ENCODE measurements at regions not wholly inside any gene's neighbourhood (a gene's known extent, or its start where the extent isn't known, plus 50 kb on each side); places are given as distances from the start of the nearest gene placed in this dataset.
A peak's percentile ranks its signal among the peaks of the same experiment; 100 is the strongest.

GRCh38 chr11:119540370-119541125, 117.6 kb upstream of the THY1 start:
- H3K18ac ChIP-seq (ENCODE audit: low read length), result no peak overlapping the region
- H3K79me1 ChIP-seq (ENCODE audit: low read length), result no peaks in the 10 kb centered on the region
- no CpG with 5 or more reads among the region's 7 CpGs for whole genome bisulfite sequencing (ENCODE audit: extremely low coverage, insufficient coverage, insufficient read length)
- H2AFZ ChIP-seq (ENCODE audit: insufficient read depth, low read length, poor library complexity), result no peak overlapping the region
- no peak overlapping the region for H2AK5ac ChIP-seq (ENCODE audit: low read length)
- no peak overlapping the region for H3K4ac ChIP-seq (ENCODE audit: low read depth, low read length)
- H4K8ac ChIP-seq (ENCODE audit: low read depth, low read length), result no peak overlapping the region
- no peaks in the 10 kb centered on the region for H3K27me3 ChIP-seq (ENCODE audit: insufficient read depth, low read length)
- H2BK12ac ChIP-seq (ENCODE audit: low read length), result no peak overlapping the region
- H3K14ac ChIP-seq (ENCODE audit: low read length), result no peak overlapping the region
- H3K27ac ChIP-seq (ENCODE audit: low read depth, low read length), result no peak overlapping the region
- H4K12ac ChIP-seq (ENCODE audit: low read depth, low read length), result no peak overlapping the region
- no peaks in the 10 kb centered on the region for H3K9me3 ChIP-seq (ENCODE audit: insufficient read depth, low read depth, low read length)
- DNase-seq, result no peak
- H2BK120ac ChIP-seq (ENCODE audit: insufficient read depth, low read length, poor library complexity), result no peak overlapping the region
- no peaks in the 10 kb centered on the region for H3K79me2 ChIP-seq (ENCODE audit: control insufficient read depth, insufficient read depth, low read length, poor library complexity)
- no peak overlapping the region for H3K23ac ChIP-seq (ENCODE audit: low read length)
- no peaks in the 10 kb centered on the region for H3K4me1 ChIP-seq (ENCODE audit: control insufficient read depth in 1 of 2, insufficient read depth in 2 of 2, low read length in 2 of 2)
- H3K9ac ChIP-seq (ENCODE audit: low read length), result no peak overlapping the region
- no peak overlapping the region for H3K4me3 ChIP-seq (ENCODE audit: low read depth, low read length)
- H2BK5ac ChIP-seq (ENCODE audit: low read depth, low read length, poor library complexity), result no peak overlapping the region
- no peaks in the 10 kb centered on the region for H3K36me3 ChIP-seq (ENCODE audit: control insufficient read depth in 1 of 2, insufficient read depth in 2 of 2, low read length in 2 of 2)
- H4K91ac ChIP-seq (ENCODE audit: low read depth, low read length), result no peak overlapping the region
- H3K4me2 ChIP-seq (ENCODE audit: low read length), result no peak overlapping the region

- Histone ChIP-seq H3K27me3 (ENCODE audit: insufficient read depth, low read length) (no peaks in the 10 kb centered on the region), H2BK5ac (ENCODE audit: low read depth, low read length, poor library complexity) (no peak overlapping the region), H4K12ac (ENCODE audit: low read depth, low read length) (no peak overlapping the region), H4K8ac (ENCODE audit: low read depth, low read length) (no peak overlapping the region), H3K36me3 (ENCODE audit: control insufficient read depth in 1 of 2, insufficient read depth in 2 of 2, low read length in 2 of 2) (no peaks in the 10 kb centered on the region), H3K18ac (ENCODE audit: low read length) (no peak overlapping the region), H2BK12ac (ENCODE audit: low read length) (no peak overlapping the region), H3K23ac (ENCODE audit: low read length) (no peak overlapping the region), H3K79me2 (ENCODE audit: control insufficient read depth, insufficient read depth, low read length, poor library complexity) (no peaks in the 10 kb centered on the region), H3K79me1 (ENCODE audit: low read length) (no peaks in the 10 kb centered on the region), H2BK120ac (ENCODE audit: insufficient read depth, low read length, poor library complexity) (no peak overlapping the region), H3K9ac (ENCODE audit: low read length) (no peak overlapping the region), H3K27ac (ENCODE audit: low read depth, low read length) (no peak overlapping the region), H3K4ac (ENCODE audit: low read depth, low read length) (no peak overlapping the region), H2AFZ (ENCODE audit: insufficient read depth, low read length, poor library complexity) (no peak overlapping the region), H2AK5ac (ENCODE audit: low read length) (no peak overlapping the region), H3K14ac (ENCODE audit: low read length) (no peak overlapping the region), H4K91ac (ENCODE audit: low read depth, low read length) (no peak overlapping the region), H3K4me2 (ENCODE audit: low read length) (no peak overlapping the region), H3K4me1 (ENCODE audit: control insufficient read depth in 1 of 2, insufficient read depth in 2 of 2, low read length in 2 of 2) (no peaks in the 10 kb centered on the region), H3K9me3 (ENCODE audit: insufficient read depth, low read depth, low read length) (no peaks in the 10 kb centered on the region), H3K4me3 (ENCODE audit: low read depth, low read length) (no peak overlapping the region)
- no peak for DNase-seq
- WGBS (ENCODE audit: extremely low coverage, insufficient coverage, insufficient read length), result no CpG with 5 or more reads among the region's 4 CpGs
Observed at GRCh38 chr11:119539583-119539982, 116.6 kb upstream of the THY1 start.

GRCh38 chr11:119538753-119539152, 115.8 kb upstream of the THY1 start:
- DNase-seq, result peak; percentile 8 to 17
- Histone ChIP-seq H3K36me3 (ENCODE audit: control insufficient read depth in 1 of 2, insufficient read depth in 2 of 2, low read length in 2 of 2) (no peaks in the 10 kb centered on the region), H3K4me2 (ENCODE audit: low read length) (no peak overlapping the region), H2BK5ac (ENCODE audit: low read depth, low read length, poor library complexity) (no peak overlapping the region), H3K4me3 (ENCODE audit: low read depth, low read length) (no peak overlapping the region), H2BK120ac (ENCODE audit: insufficient read depth, low read length, poor library complexity) (no peak overlapping the region), H2BK12ac (ENCODE audit: low read length) (no peak overlapping the region), H4K8ac (ENCODE audit: low read depth, low read length) (no peak overlapping the region), H3K18ac (ENCODE audit: low read length) (no peak overlapping the region), H3K4me1 (ENCODE audit: control insufficient read depth in 1 of 2, insufficient read depth in 2 of 2, low read length in 2 of 2) (peaks cover 3 to 4% of the 10 kb centered on the region in 2 experiments), H4K12ac (ENCODE audit: low read depth, low read length) (no peak overlapping the region), H3K9me3 (ENCODE audit: insufficient read depth, low read depth, low read length) (no peaks in the 10 kb centered on the region), H3K79me1 (ENCODE audit: low read length) (no peaks in the 10 kb centered on the region), H3K14ac (ENCODE audit: low read length) (no peak overlapping the region), H3K27ac (ENCODE audit: low read depth, low read length) (no peak overlapping the region), H3K79me2 (ENCODE audit: control insufficient read depth, insufficient read depth, low read length, poor library complexity) (no peaks in the 10 kb centered on the region), H3K4ac (ENCODE audit: low read depth, low read length) (no peak overlapping the region), H2AK5ac (ENCODE audit: low read length) (no peak overlapping the region), H3K27me3 (ENCODE audit: insufficient read depth, low read length) (no peaks in the 10 kb centered on the region), H3K9ac (ENCODE audit: low read length) (no peak overlapping the region), H4K91ac (ENCODE audit: low read depth, low read length) (no peak overlapping the region), H2AFZ (ENCODE audit: insufficient read depth, low read length, poor library complexity) (no peak overlapping the region), H3K23ac (ENCODE audit: low read length) (no peak overlapping the region)
- no CpG with 5 or more reads among the region's 2 CpGs for WGBS (ENCODE audit: extremely low coverage, insufficient coverage, insufficient read length)

- no peak overlapping the region for H3K4me3 ChIP-seq (ENCODE audit: low read depth, low read length)
- no CpG with 5 or more reads among the region's 12 CpGs for WGBS (ENCODE audit: extremely low coverage, insufficient coverage, insufficient read length)
- no peak for DNase-seq
Observed at GRCh38 chr11:119537306-119538253, 114.6 kb upstream of the THY1 start.

More at GRCh38 chr11:119537306-119538253, 114.6 kb upstream of the THY1 start:
- Histone ChIP-seq H2AFZ (ENCODE audit: insufficient read depth, low read length, poor library complexity) (no peak overlapping the region), H3K36me3 (ENCODE audit: control insufficient read depth in 1 of 2, insufficient read depth in 2 of 2, low read length in 2 of 2) (no peaks in the 10 kb centered on the region), H3K79me2 (ENCODE audit: control insufficient read depth, insufficient read depth, low read length, poor library complexity) (no peaks in the 10 kb centered on the region), H4K12ac (ENCODE audit: low read depth, low read length) (no peak overlapping the region), H3K18ac (ENCODE audit: low read length) (no peak overlapping the region), H3K4ac (ENCODE audit: low read depth, low read length) (no peak overlapping the region), H3K79me1 (ENCODE audit: low read length) (no peaks in the 10 kb centered on the region), H3K4me1 (ENCODE audit: control insufficient read depth in 1 of 2, insufficient read depth in 2 of 2, low read length in 2 of 2) (peaks cover 3 to 4% of the 10 kb centered on the region in 2 experiments), H3K14ac (ENCODE audit: low read length) (no peak overlapping the region), H2BK120ac (ENCODE audit: insufficient read depth, low read length, poor library complexity) (no peak overlapping the region), H3K4me2 (ENCODE audit: low read length) (no peak overlapping the region), H3K9me3 (ENCODE audit: insufficient read depth, low read depth, low read length) (no peaks in the 10 kb centered on the region), H2AK5ac (ENCODE audit: low read length) (no peak overlapping the region), H3K23ac (ENCODE audit: low read length) (no peak overlapping the region), H4K91ac (ENCODE audit: low read depth, low read length) (no peak overlapping the region), H2BK12ac (ENCODE audit: low read length) (no peak overlapping the region), H2BK5ac (ENCODE audit: low read depth, low read length, poor library complexity) (no peak overlapping the region), H3K27me3 (ENCODE audit: insufficient read depth, low read length) (no peaks in the 10 kb centered on the region), H3K27ac (ENCODE audit: low read depth, low read length) (no peak overlapping the region), H4K8ac (ENCODE audit: low read depth, low read length) (no peak overlapping the region), H3K9ac (ENCODE audit: low read length) (no peak overlapping the region)
